ENCODE measurements at regions not wholly inside any gene's neighbourhood (a gene's known extent, or its start where the extent isn't known, plus 50 kb on each side); places are given as distances from the start of the nearest gene placed in this dataset.

GRCh38 chr7:66553001-66553400, 75.7 kb upstream of the KCTD7 start:
- no peak for TF ChIP-seq CTCF (conservative IDR thresholded peaks at IDR 0.05; ENCODE audit: low read depth, low read length)
- TF ChIP-seq EZH2 (IDR thresholded peaks at IDR 0.05; ENCODE audit: borderline replicate concordance, low read depth, low read length, poor library complexity, severe bottlenecking) = no peak

Measured in A673 (cell line).